AG10803 (cell line): ENCODE measurements at regions not wholly inside any gene's neighbourhood (a gene's known extent, or its start where the extent isn't known, plus 50 kb on each side); places are given as distances from the start of the nearest gene placed in this dataset.

Experiments used
- DNase-seq: peaks from one replicate; pipeline ENCODE4 v3.0.0; 2010; ENCODE audit warnings: low read depth
- H3K4me3 ChIP-seq: 2 replicates; pipeline ENCODE4 v1.5.1; 2011; ENCODE audit warnings: mild to moderate bottlenecking, low read length, control low read depth
- CTCF ChIP-seq: conservative IDR thresholded peaks from 2 replicates; pipeline ENCODE4 v1.5.1; 2011; ENCODE audit warnings: mild to moderate bottlenecking, low read length, control low read depth, inconsistent platforms

- no peak for DNase-seq
- no peak for TF ChIP-seq CTCF
- no peak overlapping the region for H3K4me3 ChIP-seq
These were observed 431.1 kb downstream of the TFAP2B start for GRCh38 chr6:51249798-51250197.

GRCh38 chr6:51250317-51250716 is 431.6 kb downstream of the TFAP2B start:
- no peak overlapping the region for H3K4me3 ChIP-seq
- no peak for DNase-seq
- no peak for TF ChIP-seq CTCF

- DNase-seq: no peak
- no peak for TF ChIP-seq CTCF
- H3K4me3 ChIP-seq: no peak overlapping the region
These were observed 439.3 kb downstream of the TFAP2B start for GRCh38 chr6:51257938-51258337.

GRCh38 chr6:51260003-51260402 is 441.3 kb downstream of the TFAP2B start:
- H3K4me3 ChIP-seq: no peak overlapping the region
- no peak for TF ChIP-seq CTCF
- DNase-seq: no peak

GRCh38 chr6:51261691-51262090 is 443.0 kb downstream of the TFAP2B start:
- TF ChIP-seq CTCF: no peak
- no peak overlapping the region for H3K4me3 ChIP-seq
- no peak for DNase-seq

GRCh38 chr6:51265426-51265825 is 446.8 kb downstream of the TFAP2B start:
- no peak for DNase-seq
- H3K4me3 ChIP-seq: no peak overlapping the region
- TF ChIP-seq CTCF: no peak

GRCh38 chr6:51266604-51267003 is 447.9 kb downstream of the TFAP2B start:
- TF ChIP-seq CTCF: no peak
- H3K4me3 ChIP-seq: no peak overlapping the region
- no peak for DNase-seq
